ENCODE measurements at regions not wholly inside any gene's neighbourhood (a gene's known extent, or its start where the extent isn't known, plus 50 kb on each side); places are given as distances from the start of the nearest gene placed in this dataset.

DNA sequence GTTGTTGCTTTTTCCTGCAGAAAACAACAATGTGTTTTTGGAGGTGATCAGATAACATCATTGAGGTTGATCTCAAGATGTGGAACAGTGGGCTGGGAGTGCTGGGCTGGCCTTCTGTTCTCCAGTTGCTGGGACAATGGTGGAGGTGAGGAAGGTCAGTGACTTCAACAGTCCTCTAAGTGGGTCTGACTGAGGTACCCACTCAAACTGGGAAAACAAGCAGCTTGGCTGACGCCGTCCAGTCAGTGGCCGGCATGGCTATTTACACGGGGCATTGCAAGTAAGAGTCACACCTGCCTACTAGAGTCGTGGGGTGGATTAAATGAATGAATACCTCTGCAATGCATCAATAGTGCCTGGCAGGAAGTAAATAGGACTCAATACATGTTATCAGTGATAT, 386.7 kb upstream of the ZFHX3 start:
- TF ChIP-seq, protein P1, sequence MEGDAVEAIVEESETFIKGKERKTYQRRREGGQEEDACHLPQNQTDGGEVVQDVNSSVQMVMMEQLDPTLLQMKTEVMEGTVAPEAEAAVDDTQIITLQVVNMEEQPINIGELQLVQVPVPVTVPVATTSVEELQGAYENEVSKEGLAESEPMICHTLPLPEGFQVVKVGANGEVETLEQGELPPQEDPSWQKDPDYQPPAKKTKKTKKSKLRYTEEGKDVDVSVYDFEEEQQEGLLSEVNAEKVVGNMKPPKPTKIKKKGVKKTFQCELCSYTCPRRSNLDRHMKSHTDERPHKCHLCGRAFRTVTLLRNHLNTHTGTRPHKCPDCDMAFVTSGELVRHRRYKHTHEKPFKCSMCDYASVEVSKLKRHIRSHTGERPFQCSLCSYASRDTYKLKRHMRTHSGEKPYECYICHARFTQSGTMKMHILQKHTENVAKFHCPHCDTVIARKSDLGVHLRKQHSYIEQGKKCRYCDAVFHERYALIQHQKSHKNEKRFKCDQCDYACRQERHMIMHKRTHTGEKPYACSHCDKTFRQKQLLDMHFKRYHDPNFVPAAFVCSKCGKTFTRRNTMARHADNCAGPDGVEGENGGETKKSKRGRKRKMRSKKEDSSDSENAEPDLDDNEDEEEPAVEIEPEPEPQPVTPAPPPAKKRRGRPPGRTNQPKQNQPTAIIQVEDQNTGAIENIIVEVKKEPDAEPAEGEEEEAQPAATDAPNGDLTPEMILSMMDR (conservative IDR thresholded peaks at IDR 0.05; ENCODE audit: low read depth in 2 of 2) = no peak
- TF ChIP-seq, protein P2, sequence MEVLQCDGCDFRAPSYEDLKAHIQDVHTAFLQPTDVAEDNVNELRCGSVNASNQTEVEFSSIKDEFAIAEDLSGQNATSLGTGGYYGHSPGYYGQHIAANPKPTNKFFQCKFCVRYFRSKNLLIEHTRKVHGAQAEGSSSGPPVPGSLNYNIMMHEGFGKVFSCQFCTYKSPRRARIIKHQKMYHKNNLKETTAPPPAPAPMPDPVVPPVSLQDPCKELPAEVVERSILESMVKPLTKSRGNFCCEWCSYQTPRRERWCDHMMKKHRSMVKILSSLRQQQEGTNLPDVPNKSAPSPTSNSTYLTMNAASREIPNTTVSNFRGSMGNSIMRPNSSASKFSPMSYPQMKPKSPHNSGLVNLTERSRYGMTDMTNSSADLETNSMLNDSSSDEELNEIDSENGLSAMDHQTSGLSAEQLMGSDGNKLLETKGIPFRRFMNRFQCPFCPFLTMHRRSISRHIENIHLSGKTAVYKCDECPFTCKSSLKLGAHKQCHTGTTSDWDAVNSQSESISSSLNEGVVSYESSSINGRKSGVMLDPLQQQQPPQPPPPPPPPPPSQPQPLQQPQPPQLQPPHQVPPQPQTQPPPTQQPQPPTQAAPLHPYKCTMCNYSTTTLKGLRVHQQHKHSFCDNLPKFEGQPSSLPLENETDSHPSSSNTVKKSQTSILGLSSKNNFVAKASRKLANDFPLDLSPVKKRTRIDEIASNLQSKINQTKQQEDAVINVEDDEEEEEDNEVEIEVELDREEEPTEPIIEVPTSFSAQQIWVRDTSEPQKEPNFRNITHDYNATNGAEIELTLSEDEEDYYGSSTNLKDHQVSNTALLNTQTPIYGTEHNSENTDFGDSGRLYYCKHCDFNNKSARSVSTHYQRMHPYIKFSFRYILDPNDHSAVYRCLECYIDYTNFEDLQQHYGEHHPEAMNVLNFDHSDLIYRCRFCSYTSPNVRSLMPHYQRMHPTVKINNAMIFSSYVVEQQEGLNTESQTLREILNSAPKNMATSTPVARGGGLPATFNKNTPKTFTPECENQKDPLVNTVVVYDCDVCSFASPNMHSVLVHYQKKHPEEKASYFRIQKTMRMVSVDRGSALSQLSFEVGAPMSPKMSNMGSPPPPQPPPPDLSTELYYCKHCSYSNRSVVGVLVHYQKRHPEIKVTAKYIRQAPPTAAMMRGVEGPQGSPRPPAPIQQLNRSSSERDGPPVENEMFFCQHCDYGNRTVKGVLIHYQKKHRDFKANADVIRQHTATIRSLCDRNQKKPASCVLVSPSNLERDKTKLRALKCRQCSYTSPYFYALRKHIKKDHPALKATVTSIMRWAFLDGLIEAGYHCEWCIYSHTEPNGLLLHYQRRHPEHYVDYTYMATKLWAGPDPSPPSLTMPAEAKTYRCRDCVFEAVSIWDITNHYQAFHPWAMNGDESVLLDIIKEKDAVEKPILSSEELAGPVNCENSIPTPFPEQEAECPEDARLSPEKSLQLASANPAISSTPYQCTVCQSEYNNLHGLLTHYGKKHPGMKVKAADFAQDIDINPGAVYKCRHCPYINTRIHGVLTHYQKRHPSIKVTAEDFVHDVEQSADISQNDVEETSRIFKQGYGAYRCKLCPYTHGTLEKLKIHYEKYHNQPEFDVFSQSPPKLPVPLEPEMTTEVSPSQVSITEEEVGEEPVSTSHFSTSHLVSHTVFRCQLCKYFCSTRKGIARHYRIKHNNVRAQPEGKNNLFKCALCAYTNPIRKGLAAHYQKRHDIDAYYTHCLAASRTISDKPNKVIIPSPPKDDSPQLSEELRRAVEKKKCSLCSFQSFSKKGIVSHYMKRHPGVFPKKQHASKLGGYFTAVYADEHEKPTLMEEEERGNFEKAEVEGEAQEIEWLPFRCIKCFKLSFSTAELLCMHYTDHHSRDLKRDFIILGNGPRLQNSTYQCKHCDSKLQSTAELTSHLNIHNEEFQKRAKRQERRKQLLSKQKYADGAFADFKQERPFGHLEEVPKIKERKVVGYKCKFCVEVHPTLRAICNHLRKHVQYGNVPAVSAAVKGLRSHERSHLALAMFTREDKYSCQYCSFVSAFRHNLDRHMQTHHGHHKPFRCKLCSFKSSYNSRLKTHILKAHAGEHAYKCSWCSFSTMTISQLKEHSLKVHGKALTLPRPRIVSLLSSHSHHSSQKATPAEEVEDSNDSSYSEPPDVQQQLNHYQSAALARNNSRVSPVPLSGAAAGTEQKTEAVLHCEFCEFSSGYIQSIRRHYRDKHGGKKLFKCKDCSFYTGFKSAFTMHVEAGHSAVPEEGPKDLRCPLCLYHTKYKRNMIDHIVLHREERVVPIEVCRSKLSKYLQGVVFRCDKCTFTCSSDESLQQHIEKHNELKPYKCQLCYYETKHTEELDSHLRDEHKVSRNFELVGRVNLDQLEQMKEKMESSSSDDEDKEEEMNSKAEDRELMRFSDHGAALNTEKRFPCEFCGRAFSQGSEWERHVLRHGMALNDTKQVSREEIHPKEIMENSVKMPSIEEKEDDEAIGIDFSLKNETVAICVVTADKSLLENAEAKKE (CRISPR knock-in tag; IDR thresholded peaks at IDR 0.05) = no peak
- no peak for TF ChIP-seq EZH2 (IDR thresholded peaks at IDR 0.05; ENCODE audit: low read depth, unreplicated experiment)
- TF ChIP-seq, protein P3, sequence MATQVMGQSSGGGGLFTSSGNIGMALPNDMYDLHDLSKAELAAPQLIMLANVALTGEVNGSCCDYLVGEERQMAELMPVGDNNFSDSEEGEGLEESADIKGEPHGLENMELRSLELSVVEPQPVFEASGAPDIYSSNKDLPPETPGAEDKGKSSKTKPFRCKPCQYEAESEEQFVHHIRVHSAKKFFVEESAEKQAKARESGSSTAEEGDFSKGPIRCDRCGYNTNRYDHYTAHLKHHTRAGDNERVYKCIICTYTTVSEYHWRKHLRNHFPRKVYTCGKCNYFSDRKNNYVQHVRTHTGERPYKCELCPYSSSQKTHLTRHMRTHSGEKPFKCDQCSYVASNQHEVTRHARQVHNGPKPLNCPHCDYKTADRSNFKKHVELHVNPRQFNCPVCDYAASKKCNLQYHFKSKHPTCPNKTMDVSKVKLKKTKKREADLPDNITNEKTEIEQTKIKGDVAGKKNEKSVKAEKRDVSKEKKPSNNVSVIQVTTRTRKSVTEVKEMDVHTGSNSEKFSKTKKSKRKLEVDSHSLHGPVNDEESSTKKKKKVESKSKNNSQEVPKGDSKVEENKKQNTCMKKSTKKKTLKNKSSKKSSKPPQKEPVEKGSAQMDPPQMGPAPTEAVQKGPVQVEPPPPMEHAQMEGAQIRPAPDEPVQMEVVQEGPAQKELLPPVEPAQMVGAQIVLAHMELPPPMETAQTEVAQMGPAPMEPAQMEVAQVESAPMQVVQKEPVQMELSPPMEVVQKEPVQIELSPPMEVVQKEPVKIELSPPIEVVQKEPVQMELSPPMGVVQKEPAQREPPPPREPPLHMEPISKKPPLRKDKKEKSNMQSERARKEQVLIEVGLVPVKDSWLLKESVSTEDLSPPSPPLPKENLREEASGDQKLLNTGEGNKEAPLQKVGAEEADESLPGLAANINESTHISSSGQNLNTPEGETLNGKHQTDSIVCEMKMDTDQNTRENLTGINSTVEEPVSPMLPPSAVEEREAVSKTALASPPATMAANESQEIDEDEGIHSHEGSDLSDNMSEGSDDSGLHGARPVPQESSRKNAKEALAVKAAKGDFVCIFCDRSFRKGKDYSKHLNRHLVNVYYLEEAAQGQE (IDR thresholded peaks at IDR 0.05; ENCODE audit: unreplicated experiment) = no peak
- no peak for TF ChIP-seq EZH2phosphoT487 (IDR thresholded peaks at IDR 0.05; ENCODE audit: unreplicated experiment)
- TF ChIP-seq JUNB (IDR thresholded peaks at IDR 0.05; ENCODE audit: unreplicated experiment) = no peak
